GM18858 (cell line): ENCODE measurements at regions not wholly inside any gene's neighbourhood (a gene's known extent, or its start where the extent isn't known, plus 50 kb on each side); places are given as distances from the start of the nearest gene placed in this dataset.

Experiments
- ATAC-seq: cut with Tn5 transposase; IDR thresholded peaks from one replicate; pipeline ENCODE4 v1.9.1; 2021; ENCODE audit not compliant: unreplicated experiment

DNA sequence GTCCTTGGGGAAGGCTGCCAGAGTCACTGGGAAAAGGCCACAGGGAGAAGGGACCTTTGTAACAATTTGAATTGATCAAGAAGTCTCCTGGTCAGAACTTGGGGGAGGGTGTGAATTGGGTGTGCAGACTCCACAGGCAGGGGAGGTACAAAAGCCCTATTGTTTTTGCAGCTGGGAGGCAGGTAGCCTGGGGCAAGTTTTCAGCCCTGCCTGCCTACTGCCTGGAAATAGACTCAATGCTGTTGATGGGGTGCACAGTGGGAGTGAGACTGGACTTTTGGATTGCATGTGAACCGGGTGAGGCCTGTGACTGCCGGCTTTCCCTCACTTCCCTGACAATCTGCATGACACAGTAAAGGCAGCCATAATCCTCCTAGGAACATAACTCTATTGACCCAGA, 947.0 kb downstream of the REEP3 start:
- ATAC-seq: no peak

DNA sequence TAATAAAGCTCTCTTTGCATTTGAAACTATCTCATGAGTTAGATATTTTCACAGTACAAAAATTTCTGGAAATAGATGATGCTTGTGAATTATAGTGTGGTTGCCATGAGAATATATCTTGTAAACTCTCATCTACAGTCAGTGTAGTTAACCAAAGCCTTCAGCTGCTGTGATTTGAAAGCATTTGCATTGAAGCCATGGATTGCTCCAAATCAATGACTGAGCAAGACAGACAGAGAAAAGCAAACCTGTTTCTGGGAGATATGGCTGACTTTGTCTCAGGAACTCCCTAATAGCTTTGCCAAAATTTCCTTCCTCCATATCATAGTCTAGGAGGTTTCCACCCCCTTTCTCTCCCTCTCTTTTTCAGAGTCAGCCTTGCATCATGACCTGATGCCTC, 955.3 kb downstream of the REEP3 start:
- ATAC-seq: no peak

DNA sequence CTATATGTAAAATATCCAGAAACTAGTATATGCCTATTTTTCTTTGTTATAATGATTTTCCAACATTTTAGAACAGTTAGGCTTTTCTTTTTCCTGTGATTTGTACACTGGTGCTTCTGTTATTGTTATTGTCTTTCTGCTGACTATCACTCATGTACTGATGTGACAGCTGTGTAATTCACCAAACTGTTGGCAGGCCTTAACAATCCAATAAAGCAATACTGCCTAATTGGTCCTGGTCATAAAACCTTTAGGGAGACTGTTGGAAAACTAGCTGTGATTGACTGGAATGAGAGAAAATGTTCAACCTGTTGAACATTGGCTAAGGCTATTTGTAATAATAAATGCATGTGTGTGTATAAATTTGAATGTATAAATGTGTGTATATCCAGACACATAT, 956.6 kb downstream of the REEP3 start:
- ATAC-seq: no peak

DNA sequence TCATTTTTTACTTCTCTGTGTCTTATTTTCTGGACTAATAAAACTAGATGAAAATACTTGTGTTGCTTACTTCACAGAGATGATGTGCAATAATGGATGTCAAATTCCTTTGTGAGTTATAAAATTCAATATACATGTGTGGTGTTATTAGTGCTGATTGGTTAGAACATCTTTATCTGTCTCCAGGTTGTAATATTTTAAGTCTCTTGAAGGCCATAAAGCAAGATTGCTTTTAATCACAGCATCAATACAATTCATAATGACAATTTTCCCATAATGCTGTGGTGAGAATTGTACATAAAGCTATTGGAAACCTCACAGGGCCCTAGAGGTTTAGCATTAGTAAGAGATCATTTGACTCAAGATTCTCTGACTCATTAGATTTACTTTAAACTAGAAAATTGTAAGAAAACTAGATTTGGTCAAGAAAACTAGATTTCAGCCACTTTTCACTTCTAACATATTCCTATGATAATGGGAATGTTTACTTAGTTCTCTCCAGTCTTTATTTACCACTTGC, 963.7 kb downstream of the REEP3 start:
- no peak for ATAC-seq

DNA sequence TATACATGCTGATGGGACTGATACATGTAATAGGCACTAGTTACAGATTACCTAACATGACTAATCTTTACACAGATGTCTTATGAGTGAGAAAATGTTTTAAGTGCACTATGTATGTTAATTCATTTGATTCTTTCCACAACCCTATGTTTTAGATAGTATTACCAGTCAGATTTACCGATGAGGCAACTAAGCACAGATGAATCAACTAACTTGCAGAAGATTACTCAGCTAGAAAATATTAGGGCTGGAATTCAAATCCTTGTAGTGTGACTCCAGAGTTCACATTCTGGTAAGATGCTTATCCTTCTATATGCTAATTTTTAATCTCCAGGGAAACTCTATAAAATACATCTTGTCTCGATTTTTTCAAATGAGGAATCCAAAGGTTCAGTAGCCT, 964.9 kb downstream of the REEP3 start:
- ATAC-seq: no peak

DNA sequence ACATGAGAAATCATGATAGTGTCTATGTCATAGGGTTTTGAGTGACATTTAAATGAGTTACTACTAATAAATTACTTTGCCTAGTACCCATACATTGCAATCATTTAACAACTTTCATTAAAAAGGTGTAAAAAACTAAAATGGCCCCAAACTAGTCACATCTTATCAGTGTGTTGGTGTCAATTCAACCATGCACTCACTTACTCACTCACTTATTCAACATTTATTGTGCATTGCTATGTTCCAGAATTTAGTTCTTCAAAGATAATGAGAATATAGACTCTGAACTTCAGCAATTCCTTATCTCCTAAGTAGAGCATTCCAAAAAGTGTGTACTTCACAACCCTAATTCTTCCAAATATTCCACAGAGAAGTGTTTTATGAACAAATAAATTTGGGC, 965.7 kb downstream of the REEP3 start:
- ATAC-seq: no peak

DNA sequence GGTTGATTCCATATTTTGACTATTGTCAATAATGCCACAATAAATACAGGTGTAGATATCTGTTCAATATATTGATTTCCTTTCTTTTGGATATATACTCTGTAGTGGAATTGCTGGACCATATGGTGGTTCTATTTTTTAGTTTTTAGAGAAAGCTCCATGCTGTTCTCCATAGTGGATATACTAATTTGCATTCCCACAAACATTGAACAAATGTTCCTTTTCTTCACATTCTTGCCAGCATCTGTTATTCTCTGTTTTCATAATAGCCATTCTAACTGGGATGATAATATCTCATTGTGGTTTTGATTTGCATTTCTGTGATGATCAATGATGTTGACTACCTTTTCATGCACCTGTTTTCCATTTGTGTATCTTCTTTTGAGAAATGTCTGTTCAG, 973.7 kb downstream of the REEP3 start:
- no peak for ATAC-seq

DNA sequence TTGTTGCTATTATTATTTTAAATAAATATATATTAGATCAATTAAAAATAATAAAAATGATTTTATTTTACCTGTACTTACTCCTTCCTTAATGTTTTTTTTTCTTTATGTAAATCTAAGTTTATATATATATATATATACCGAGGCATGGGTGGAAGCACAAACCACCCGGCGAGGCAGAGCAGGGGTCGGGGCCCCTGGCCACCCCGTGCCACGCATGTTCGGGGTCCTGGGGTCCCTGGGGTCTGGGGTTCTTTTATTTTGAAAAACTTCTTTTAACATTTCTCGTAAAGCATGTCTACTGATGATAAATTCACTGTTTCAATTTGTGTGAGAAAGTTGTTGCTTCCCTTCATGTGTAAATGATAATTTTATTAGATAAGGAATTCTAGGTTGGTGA, 976.1 kb downstream of the REEP3 start:
- no peak for ATAC-seq

DNA sequence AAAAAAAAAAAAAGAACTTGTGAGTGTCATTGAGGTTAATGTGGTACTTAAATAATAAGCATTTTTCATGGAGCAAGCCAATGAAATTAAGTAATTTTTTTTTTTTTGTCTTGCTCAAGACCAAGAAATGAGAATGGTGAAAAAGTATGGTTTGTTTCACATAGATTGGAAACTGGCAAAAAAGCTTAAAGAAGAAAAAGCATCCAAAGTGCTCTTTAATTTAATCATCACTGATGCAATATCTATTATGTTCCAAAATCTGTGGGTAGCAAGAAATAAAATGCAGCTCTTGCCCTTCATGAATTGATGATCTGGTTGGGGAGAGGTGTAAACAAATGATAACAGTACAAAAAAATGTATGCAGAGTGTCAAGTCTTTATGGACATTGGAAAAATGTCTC, 980.6 kb downstream of the REEP3 start:
- ATAC-seq: no peak

DNA sequence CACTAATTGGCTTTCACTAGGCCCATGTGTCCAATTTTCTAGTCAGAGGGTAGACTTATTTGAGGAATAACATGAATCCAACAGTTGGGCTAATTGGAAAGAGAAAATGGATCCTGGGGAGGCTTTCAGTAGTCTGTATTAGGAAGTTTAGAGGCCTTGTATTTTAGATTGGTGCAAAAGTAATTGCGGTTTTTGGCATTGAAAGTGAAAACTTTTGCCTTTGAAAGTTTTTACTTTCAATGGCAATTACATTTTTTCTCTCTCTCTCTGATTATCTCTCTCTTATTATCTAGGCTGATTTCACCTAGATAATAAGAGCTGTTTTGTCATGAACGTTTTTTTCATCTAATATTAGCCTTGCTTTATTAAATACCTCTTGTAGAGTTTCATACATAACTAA, 981.7 kb downstream of the REEP3 start:
- no peak for ATAC-seq

DNA sequence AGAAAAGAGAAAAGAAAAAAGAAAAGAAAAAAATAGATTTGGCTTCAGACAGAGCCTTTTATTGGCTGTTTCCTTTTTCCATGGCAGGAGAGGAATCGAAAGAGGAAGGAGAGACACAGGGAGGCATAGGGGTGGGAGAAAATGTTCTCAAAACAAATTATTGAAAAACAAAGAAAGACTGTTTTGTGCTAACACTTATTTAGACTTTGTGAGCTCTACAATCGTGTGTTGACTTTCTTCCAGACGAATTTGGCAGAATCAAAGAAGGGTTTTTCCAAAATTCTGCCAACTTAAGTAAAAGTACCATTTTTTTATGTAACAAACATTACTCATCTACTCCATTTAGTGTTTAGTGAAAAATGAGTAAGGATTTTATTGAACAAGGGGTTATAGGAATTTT, 982.2 kb downstream of the REEP3 start:
- ATAC-seq: no peak

DNA sequence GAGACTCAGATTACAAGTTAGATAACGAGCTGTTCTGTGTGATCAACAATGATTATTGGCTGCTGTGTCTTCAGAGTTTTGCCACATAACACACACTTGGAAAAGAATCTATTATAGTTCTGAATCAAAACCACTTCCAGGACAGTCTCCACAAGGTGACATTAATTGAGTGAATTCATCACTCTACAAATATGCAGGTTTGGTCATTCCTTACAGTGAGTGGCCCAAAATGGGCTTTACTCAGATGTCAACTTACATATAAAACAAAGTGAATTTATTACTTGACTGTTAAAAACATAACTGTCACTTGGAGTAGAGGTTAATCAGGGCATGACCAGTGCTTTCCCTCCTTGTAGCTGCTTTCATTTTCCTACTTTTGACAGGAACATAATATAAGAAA, 984.3 kb downstream of the REEP3 start:
- no peak for ATAC-seq

DNA sequence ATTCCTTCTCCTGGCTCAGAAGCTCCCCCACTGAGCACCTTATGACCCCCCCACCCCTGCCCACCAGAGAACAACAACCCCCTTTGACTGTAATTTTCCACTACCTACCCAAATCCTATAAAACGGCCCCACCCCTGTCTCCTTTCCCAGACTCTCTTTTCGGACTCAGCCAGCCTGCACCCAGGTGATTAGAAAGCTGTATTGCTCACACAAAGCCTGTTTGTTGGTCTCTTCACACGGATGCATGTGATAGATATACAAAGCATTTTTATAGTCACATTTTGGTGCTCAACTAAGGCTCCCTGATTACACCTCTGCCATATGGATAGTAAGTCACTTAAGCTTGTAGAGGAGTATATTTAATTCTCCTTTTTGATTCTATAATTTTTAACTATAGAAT, 985.8 kb downstream of the REEP3 start:
- no peak for ATAC-seq

DNA sequence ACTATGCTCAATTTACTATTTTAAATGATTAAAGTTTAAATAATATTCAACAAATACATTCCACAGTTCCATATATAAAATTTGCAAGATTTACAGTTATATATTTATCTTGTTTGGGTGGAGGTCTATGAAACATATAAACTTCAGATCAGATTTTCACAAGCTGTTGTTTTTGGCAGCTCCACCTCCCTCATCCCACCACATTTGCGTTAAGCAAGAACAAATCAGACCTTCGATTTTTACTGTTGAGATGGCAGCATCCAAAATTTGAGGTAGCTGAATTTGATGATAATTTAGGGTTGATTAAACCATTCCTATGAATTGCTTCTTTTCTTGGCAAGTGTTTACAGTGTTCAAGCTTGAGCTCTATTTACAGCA, 986.4 kb downstream of the REEP3 start:
- no peak for ATAC-seq

DNA sequence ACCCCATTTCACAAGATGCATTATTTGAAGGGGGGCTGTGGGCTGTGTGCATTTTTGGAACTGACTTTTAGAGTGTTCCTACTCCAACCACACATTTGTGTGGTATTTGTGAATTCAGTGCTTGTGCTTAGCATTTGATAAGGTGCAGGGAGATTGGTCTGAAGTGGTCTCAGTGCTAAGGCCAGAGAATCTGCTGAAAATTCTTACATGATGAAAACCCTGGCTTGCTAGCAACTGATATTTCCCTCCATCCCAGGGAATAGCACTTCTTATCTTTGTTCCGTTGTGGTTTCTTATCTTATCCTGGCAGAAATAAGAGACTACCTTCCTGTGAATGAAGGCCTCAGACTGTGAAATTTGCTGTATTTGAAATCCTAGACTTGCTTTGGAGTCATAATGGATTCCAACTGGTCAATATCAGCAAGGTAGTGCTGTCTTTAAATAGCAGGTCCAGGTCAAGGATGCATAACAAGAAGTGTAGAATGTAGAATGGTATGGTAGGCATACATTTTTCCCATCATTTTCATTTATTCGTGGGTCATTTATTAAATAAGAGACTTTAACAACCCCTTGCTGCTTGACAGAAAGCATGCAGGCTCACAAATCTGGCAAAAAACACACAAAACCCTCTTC, 986.9 kb downstream of the REEP3 start:
- no peak for ATAC-seq

DNA sequence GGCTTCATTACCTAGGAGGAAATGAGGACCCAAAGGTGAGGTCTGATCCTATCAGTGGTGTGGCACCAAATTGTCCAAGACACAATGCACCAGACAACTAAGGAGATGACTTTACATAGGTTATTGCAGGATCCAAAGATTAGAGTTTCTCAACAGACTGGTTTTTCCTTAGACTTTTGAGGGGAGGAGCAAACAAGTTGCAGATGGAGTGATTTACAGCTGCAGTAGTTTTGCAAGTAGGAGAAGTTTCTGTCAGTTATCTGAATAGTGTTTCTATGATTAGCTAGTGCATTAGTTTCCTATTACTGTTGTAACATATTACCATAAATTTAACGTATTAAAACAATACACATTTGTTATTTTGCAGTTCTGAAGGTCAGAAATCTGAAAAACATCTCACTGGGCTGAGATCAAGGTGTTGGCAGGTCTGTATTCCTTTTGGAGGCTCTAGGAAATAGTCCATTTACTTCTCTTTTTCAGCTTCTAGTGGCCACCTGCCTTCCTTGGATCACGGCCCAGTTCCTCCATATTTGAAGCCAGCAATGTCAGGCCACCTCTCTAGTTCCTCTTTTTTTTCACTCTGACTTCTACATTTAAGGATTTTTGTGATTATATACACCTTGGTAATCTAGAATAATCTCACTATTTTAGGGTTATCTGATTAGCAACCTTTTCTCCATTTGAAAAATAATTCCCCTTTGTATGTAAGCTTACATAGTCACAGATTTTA, 994.9 kb downstream of the REEP3 start:
- ATAC-seq: no peak

DNA sequence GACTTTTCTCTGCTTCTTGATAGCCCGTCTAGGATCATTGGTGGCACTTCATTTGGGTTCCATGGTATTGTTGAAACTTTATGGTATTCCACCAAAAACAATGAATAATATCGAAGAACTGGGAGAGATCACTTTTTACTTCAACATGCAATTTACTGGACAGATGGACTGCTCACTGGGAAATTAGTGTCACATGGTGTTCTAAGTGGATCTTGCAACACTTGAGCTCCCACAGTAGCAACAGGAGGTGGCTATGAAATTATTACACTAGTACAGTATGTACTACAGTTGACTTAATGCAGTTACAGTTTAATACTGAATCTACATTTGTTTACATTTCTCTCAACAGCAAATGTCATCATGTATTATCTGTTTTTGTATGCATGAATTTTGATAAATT, 997.3 kb downstream of the REEP3 start:
- no peak for ATAC-seq

DNA sequence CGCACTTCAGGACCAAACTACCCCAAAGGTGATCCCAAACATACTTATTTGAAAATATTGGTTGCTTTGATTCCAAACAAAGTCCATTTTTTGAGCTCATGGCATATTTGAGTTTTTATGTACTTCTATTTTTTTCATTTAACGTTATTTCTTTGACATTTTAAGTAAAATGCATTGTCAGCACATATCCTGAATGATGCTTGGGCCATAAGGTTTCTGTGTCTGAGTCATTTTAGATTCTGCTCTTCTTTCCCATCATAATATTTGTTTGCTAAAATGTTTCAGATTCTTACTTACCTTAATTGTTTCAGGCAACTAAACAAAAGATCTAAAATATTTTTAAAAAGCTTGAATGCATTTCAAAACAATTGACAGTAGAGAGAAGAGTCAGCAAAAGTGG, 998.2 kb downstream of the REEP3 start:
- ATAC-seq: no peak

DNA sequence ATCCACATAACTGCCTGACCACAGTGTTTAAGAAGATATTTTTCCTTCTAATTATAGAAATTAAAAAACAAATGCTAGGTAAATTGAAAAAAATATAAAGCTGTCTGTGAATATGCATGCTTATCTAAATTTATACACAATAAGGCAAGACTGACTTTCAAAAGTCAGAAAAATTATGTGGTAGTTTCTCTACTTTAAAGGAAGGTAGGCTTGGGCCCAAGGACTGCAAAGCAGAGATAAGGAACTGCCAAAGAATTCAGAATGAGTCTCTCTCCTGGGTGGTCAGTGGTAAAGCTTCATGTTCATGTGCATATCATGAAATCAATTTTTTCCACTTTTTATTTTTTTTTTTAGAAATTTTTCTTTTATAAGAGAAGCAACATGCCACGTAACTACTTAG, 998.6 kb downstream of the REEP3 start:
- ATAC-seq: no peak

DNA sequence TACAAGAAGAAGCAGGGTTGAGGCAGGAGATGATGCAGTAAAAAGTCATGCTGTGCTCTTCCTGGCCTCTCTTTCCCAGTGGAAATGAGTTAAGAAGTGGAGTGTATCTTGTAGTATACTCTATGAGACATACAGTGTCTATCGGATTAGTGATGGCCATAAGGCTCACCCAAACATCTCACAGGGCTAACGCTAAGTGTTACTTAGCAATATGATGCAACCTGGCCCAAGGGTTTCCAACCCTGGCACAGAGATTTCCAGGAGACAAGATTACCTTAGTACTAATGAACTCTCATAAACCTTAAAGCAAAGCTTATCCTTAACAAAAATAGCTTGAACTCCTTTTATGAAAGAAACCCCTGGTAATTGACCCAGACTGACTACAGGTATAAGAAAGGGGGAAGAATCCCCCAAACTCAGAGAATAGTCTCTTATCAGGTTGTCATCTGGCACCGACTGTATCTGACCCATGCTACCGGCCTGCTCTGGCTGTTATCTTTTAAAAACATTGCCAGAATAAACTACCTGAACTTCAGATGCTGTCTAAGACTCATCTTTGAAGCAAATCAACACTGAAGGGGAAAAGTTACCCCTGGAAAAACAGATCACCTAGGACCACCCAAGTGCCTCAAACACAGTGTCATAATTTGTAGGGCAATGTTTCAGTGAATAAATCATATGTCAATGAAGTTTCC, 1002.0 kb downstream of the REEP3 start:
- ATAC-seq: no peak

DNA sequence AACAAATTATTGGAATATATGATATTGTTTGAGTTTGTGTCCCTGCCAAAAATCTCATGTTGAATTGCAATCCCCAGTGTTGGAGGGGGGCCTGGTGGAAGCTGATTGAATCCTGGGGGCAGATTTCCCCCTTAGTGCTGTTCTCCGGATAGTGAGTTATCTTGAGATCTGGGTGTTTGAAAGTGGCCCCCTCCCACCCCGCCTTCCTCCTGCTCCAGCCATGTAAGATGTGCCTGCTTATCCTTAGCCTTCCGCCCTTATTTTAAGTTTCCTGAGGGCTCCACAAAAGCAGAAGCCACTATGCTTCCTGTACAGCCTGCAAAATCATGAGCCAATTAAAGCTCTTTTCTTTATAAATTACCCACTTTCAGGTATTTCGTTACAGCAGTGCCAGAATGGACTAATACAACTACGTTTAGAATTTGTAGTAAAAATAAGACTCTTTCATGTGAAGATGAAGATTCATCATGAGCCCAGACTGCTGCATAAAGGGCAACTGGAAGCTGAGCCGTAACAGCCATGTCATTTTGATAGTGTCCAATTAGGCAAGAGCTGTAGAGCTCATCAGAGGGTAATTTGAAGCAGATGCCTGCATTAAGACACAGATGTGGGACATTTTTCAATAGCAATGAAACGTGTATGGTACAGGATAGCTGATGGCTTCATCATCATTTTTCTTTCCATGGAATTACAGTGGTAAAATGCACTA, 1007.2 kb downstream of the REEP3 start:
- ATAC-seq: no peak

DNA sequence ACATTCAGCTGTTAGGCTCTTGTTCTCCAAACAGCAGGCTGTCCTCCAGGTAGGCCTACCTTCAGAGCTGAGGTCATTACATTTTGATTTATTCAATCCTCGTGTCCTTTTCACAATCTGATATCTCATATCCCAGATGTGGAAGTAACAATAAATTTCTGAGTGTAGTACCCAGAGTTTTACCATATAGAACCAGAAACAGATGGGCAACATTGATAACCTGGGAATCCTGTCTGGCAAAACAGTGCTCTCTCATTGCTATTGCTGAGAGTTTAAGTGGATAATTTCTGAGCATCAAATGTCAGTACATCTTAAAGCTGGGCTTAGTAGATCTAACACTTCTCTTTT, 1007.8 kb downstream of the REEP3 start:
- ATAC-seq: no peak
